Activated CD4-positive, alpha-beta T cell treated with anti-CD3 and anti-CD28 coated beads, Interleukin-2, amount 50 U/mL, for 16 hours (primary cell): ENCODE measurements at regions not wholly inside any gene's neighbourhood (a gene's known extent, or its start where the extent isn't known, plus 50 kb on each side); places are given as distances from the start of the nearest gene placed in this dataset.
"Not testable (repeated sequence)": the region's sequence is repeated elsewhere in the genome, so short reads cannot be mapped to it uniquely, and the experiment has no call there.

ENCODE experiments used
- DNase-seq: peaks from one replicate; pipeline ENCODE4 v3.0.0-alpha.2; 2020

- no peak for DNase-seq
Measured at GRCh38 chr1:94672001-94672400, 130.4 kb upstream of the F3 start.

GRCh38 chr1:94670273-94670672 lies 128.7 kb upstream of the F3 start:
- DNase-seq, result no peak

- DNase-seq, result no peak
Measured at GRCh38 chr1:94669198-94669597, 127.6 kb upstream of the F3 start.

- DNase-seq, result no peak
Measured at GRCh38 chr1:94668528-94668927, 127.0 kb upstream of the F3 start.

GRCh38 chr1:94667818-94668217 lies 126.3 kb upstream of the F3 start:
- no peak for DNase-seq

- DNase-seq, result no peak
Measured at GRCh38 chr1:94666797-94667196, 125.2 kb upstream of the F3 start.

GRCh38 chr1:94661431-94661932 lies 119.9 kb upstream of the F3 start:
- no peak for DNase-seq

GRCh38 chr1:94660994-94661393 lies 119.4 kb upstream of the F3 start:
- DNase-seq, result no peak

GRCh38 chr1:94660258-94660657 lies 118.7 kb upstream of the F3 start:
- DNase-seq, result no peak

- not testable (repeated sequence) for DNase-seq
Measured at GRCh38 chr1:94659202-94659601, 117.6 kb upstream of the F3 start.

- DNase-seq, result no peak
Measured at GRCh38 chr1:94658221-94658620, 116.7 kb upstream of the F3 start.

- DNase-seq, result not testable (repeated sequence)
Measured at GRCh38 chr1:94657776-94658175, 116.2 kb upstream of the F3 start.

GRCh38 chr1:94656967-94657366 lies 115.4 kb upstream of the F3 start:
- no peak for DNase-seq

GRCh38 chr1:94654919-94655318 lies 113.4 kb upstream of the F3 start:
- no peak for DNase-seq

- no peak for DNase-seq
Measured at GRCh38 chr1:94654459-94654858, 112.9 kb upstream of the F3 start.

- no peak for DNase-seq
Measured at GRCh38 chr1:94654031-94654430, 112.5 kb upstream of the F3 start.

- DNase-seq, result no peak
Measured at GRCh38 chr1:94653454-94653853, 111.9 kb upstream of the F3 start.

- DNase-seq, result no peak
Measured at GRCh38 chr1:94651076-94651475, 109.5 kb upstream of the F3 start.

GRCh38 chr1:94650301-94650700 lies 108.7 kb upstream of the F3 start:
- DNase-seq, result no peak

GRCh38 chr1:94648225-94649007 lies 106.9 kb upstream of the F3 start:
- no peak for DNase-seq

- no peak for DNase-seq
Measured at GRCh38 chr1:94646786-94647555, 105.4 kb upstream of the F3 start.

- no peak for DNase-seq
Measured at GRCh38 chr1:94646141-94646643, 104.6 kb upstream of the F3 start.

GRCh38 chr1:94644352-94644751 lies 102.8 kb upstream of the F3 start:
- DNase-seq, result no peak

GRCh38 chr1:94643819-94644218 lies 102.3 kb upstream of the F3 start:
- DNase-seq, result no peak
